22Rv1 (cell line): ENCODE measurements at regions not wholly inside any gene's neighbourhood (a gene's known extent, or its start where the extent isn't known, plus 50 kb on each side); places are given as distances from the start of the nearest gene placed in this dataset.

Experiments
- H3K27ac ChIP-seq: fragments of 450-650 bp; 2 replicates; pipeline ENCODE4 v1.5.1; 2017
- CTCF ChIP-seq: fragments of 450-650 bp; IDR thresholded peaks from 2 replicates; pipeline ENCODE4 v1.5.1; 2017; ENCODE audit warnings: mild to moderate bottlenecking
- ZFX ChIP-seq: fragments of 450-650 bp; IDR thresholded peaks from 2 replicates; pipeline ENCODE4 v1.6.1; 2017; ENCODE audit warnings: antibody characterized with exemption, borderline replicate concordance

DNA sequence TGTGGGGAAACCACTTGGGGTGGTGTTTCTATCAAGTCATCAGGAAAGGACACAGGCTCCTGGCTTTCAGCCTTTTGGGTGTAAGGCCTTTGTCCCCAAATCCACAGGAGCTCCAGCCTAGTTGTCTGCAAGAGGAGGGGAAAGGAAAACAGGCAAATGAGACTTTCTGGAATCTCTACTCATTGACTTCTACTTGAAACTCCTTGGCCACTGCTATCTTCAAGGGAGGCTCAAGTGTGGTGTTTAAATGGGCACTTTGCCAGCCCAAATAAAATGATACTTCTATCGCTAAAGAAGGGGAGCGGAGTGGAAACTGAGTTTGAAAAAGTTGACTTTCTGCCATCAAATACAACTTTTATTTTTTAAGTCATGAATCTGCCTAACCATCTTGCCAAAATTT lies 445.9 kb upstream of the RGS6 start:
- TF ChIP-seq CTCF (no peak), ZFX (no peak)

GRCh38 chr14:71487449-71487848 lies 444.8 kb upstream of the RGS6 start:
- H3K27ac ChIP-seq: no peak overlapping the region
- no peak for TF ChIP-seq CTCF
- TF ChIP-seq ZFX: no peak

More for the DNA sequence above, 445.9 kb upstream of the RGS6 start:
- H3K27ac ChIP-seq: no peak overlapping the region

GRCh38 chr14:71487941-71488340 lies 444.3 kb upstream of the RGS6 start:
- TF ChIP-seq ZFX (no peak), CTCF (no peak)
- H3K27ac ChIP-seq: no peak overlapping the region

DNA sequence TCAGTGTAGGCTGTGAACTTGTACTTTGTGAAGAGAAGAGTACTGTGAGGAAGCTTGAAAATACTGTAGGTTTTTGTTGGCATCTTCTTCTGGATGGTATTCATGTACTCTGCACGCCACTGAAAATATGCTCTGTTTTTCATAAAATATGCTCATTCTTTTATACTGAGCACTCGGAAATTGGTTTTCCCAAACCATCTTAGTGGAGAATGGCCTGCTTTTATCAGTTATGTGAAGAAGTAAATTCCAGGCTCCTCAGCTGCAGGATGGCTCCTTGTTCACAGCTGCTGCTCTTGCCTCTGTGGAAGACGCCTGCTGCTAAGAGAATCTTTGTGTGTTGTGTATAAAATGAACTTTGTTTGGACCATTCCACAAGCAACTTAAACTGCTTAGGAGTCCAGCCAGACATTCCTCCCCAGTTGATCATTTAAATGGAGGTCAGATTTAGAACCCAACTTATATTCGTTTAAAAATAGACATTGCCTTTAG lies 443.5 kb upstream of the RGS6 start:
- TF ChIP-seq ZFX (no peak), CTCF (no peak)

DNA sequence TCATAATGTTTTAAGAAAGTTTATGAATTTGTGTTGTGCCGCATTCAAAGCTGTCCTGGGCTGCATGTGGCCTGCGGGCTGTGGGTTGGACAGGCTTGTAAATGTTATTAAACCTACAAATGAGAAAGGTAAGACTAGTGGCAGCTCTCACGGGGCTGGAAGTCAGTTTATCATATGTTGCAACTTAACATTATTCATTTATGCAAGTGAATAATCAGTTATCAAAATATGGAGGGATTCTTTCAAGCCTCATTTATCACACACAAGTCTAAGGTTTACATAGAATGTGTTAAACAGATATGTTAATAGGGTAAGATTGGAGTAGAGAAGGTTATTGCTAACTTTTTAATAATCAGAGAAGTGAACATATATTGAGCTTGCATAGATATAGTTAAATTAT lies 442.5 kb upstream of the RGS6 start:
- TF ChIP-seq CTCF (no peak), ZFX (no peak)
- H3K27ac ChIP-seq: no peak overlapping the region

More for the DNA sequence above, 443.5 kb upstream of the RGS6 start:
- H3K27ac ChIP-seq: no peak overlapping the region

- H3K27ac ChIP-seq: no peak overlapping the region
- no peak for TF ChIP-seq CTCF
- TF ChIP-seq ZFX: no peak
These were observed 440.3 kb upstream of the RGS6 start for GRCh38 chr14:71491931-71492330.

GRCh38 chr14:71492346-71492745 lies 439.9 kb upstream of the RGS6 start:
- TF ChIP-seq CTCF (no peak), ZFX (no peak)
- H3K27ac ChIP-seq: no peak overlapping the region
